Endothelial cell of umbilical vein (primary cell): ENCODE measurements at regions not wholly inside any gene's neighbourhood (a gene's known extent, or its start where the extent isn't known, plus 50 kb on each side); places are given as distances from the start of the nearest gene placed in this dataset.

Experiments
- BruUV-seq: library from RNA; stranded (reverse); fragments of 400-500 nt; replicated peaks from 2 replicates; lab custom pipeline; 2021; lab: Mats Ljungman, UMichigan
- CTCF ChIA-PET: fragments of 300-600, 350-600 bp; sonication (Branson Sonifier 250); formaldehyde crosslinking; loops from one replicate; lab custom pipeline; 2021; ENCODE audit warnings: antibody characterized with exemption, inconsistent platforms; lab: Charles Lee
- POLR2A ChIA-PET: fragments of 300-600, 350-600 bp; sonication (Branson Sonifier 250); formaldehyde crosslinking; loops from one replicate; lab custom pipeline; 2021; ENCODE audit warnings: antibody characterized with exemption, inconsistent platforms; lab: Charles Lee
- DNase-seq: peaks from one replicate; pipeline ENCODE4 v3.0.0-alpha.2; 2011; ENCODE audit warnings: low read depth, low spot score
- FAIRE-seq: peaks from 2 replicates; lab custom pipeline; 2011; peaks lifted over from hg19 to GRCh38; lab: Jason Lieb, UNC
- H2AFZ ChIP-seq: 2 replicates; pipeline ENCODE4 v1.6.0; 2012; ENCODE audit warnings: low read depth, low read length, control low read depth, inconsistent platforms
- H3K27ac ChIP-seq: 2 replicates; pipeline ENCODE4 v1.5.1; 2011; ENCODE audit warnings: low read depth, mild to moderate bottlenecking, control low read depth, low read length, moderate library complexity; ENCODE audit not compliant: insufficient read depth
- H3K27me3 ChIP-seq, 2 experiments: 2 replicates each; pipeline versions ENCODE4 v1.6.0 to v1.6.1; 2011; ENCODE audit warnings: low read length in 2 of 2, mixed read lengths in 1 of 2; ENCODE audit not compliant: control insufficient read depth in 2 of 2, insufficient read depth in 2 of 2
- H3K36me3 ChIP-seq, 2 experiments: 2 replicates in 1 of 2; 3 replicates in 1 of 2; pipeline ENCODE4 v1.5.1; 2011; ENCODE audit warnings: low read length in 2 of 2, mild to moderate bottlenecking in 1 of 2, moderate library complexity in 1 of 2; ENCODE audit not compliant: control insufficient read depth in 2 of 2, insufficient read depth in 2 of 2; ENCODE audit errors: extremely low read depth in 1 of 2
- H3K4me1 ChIP-seq: 3 replicates; pipeline ENCODE4 v1.5.1; 2011; ENCODE audit warnings: mild to moderate bottlenecking, low read length; ENCODE audit not compliant: control insufficient read depth, insufficient read depth; ENCODE audit errors: extremely low read depth
- H3K4me2 ChIP-seq: 2 replicates; pipeline ENCODE4 v1.6.1; 2011; ENCODE audit warnings: low read length, control low read depth, mixed read lengths; ENCODE audit not compliant: insufficient read depth
- H3K4me3 ChIP-seq, 3 experiments: fragments of 200-600 bp in 1 of 3; sonication (generic), shearing (Covaris generic) in 1 of 3; replicated peaks in 1 of 3; 2 replicates each; pipeline ENCODE4 v1.5.1; 2011 to 2016; ENCODE audit warnings: control low read depth in 3 of 3, low read length in 3 of 3, mild to moderate bottlenecking in 2 of 3, inconsistent platforms in 1 of 3, low read depth in 1 of 3, moderate library complexity in 1 of 3; ENCODE audit not compliant: insufficient read depth in 1 of 3
- H3K79me2 ChIP-seq: 2 replicates; pipeline ENCODE4 v1.6.0; 2012; ENCODE audit warnings: low read length, inconsistent platforms; ENCODE audit not compliant: control insufficient read depth, insufficient read depth
- H3K9ac ChIP-seq: replicated peaks from 2 replicates; pipeline ENCODE3; 2011; ENCODE audit warnings: low read length, control low read depth; ENCODE audit not compliant: insufficient read depth; ENCODE audit errors: extremely low read depth
- H3K9me1 ChIP-seq: replicated peaks from 3 replicates; pipeline ENCODE4 v1.6.0; 2011; ENCODE audit warnings: mild to moderate bottlenecking, low read length; ENCODE audit not compliant: control insufficient read depth, insufficient read depth; ENCODE audit errors: extremely low read depth
- H3K9me3 ChIP-seq: replicated peaks from 2 replicates; pipeline ENCODE4 v1.5.1; 2012; ENCODE audit warnings: low read length, inconsistent platforms; ENCODE audit not compliant: control insufficient read depth, insufficient read depth
- H4K20me1 ChIP-seq: replicated peaks from 2 replicates; pipeline ENCODE3; 2011; ENCODE audit warnings: mild to moderate bottlenecking, low read length; ENCODE audit not compliant: control insufficient read depth, insufficient read depth; ENCODE audit errors: extremely low read depth
- EZH2 ChIP-seq: IDR thresholded peaks from 2 replicates; pipeline ENCODE4 v1.6.1; 2012; ENCODE audit warnings: borderline replicate concordance, low read depth, mild to moderate bottlenecking, moderate library complexity, low read length, inconsistent platforms; ENCODE audit not compliant: severe bottlenecking
- FOS ChIP-seq: IDR thresholded peaks from 2 replicates; pipeline ENCODE4 v1.6.1; 2011; ENCODE audit warnings: mild to moderate bottlenecking, low read length, moderate library complexity, borderline replicate concordance; ENCODE audit not compliant: insufficient read depth
- GATA2 ChIP-seq: IDR thresholded peaks from 2 replicates; pipeline ENCODE4 v1.7.0; 2011; ENCODE audit warnings: low read depth, mild to moderate bottlenecking, moderate library complexity, mixed read lengths, low read length; ENCODE audit not compliant: insufficient read length, insufficient read depth
- JUN ChIP-seq: IDR thresholded peaks from 2 replicates; pipeline ENCODE4 v1.6.1; 2011; ENCODE audit warnings: borderline replicate concordance, low read depth; ENCODE audit not compliant: insufficient read length, insufficient read depth
- MYC ChIP-seq: IDR thresholded peaks from one replicate; pipeline ENCODE4 v1.6.1; 2011; ENCODE audit warnings: mild to moderate bottlenecking, low read depth, low read length
- POLR2A ChIP-seq: IDR thresholded peaks from 2 replicates; pipeline ENCODE4 v1.6.1; 2012; ENCODE audit warnings: low read depth, mild to moderate bottlenecking, control low read depth, low read length
- POLR2AphosphoS5 ChIP-seq: IDR thresholded peaks from 2 replicates; pipeline ENCODE4 v1.6.1; 2012; ENCODE audit warnings: low read depth, mild to moderate bottlenecking, control low read depth, low read length, moderate library complexity; ENCODE audit not compliant: insufficient read depth
- dilution Hi-C: fragments of 300-500 bp; cut with MboI; formaldehyde crosslinking; loops from one replicate; pipeline ENCODE4 v1.15.0; 2019; ENCODE audit warnings: low sequenced_read_pairs; ENCODE audit not compliant: extremely low pct_ligation_motif_present
- intact Hi-C: fragments of 100-400 bp; cut with micrococcal nuclease; formaldehyde crosslinking; loops from one replicate; pipeline ENCODE4 v1.10.0; 2022
- TF ChIP-seq, protein P1 (sequence below), 2 donors: IDR thresholded peaks; 1 replicate in 1 of 2; 2 replicates in 1 of 2; pipeline ENCODE4 v1.5.1; 2011; ENCODE audit warnings: low read length in 2 of 2, mild to moderate bottlenecking in 2 of 2, moderate library complexity in 2 of 2, control low read depth in 1 of 2, inconsistent platforms in 1 of 2, low read depth in 1 of 2; ENCODE audit not compliant: insufficient read depth in 1 of 2; ENCODE audit errors: extremely low read depth in 1 of 2
- TF ChIP-seq, protein P2 (sequence below): IDR thresholded peaks from 2 replicates; pipeline ENCODE4 v1.6.1; 2011; ENCODE audit not compliant: insufficient read depth, insufficient read length

DNA sequence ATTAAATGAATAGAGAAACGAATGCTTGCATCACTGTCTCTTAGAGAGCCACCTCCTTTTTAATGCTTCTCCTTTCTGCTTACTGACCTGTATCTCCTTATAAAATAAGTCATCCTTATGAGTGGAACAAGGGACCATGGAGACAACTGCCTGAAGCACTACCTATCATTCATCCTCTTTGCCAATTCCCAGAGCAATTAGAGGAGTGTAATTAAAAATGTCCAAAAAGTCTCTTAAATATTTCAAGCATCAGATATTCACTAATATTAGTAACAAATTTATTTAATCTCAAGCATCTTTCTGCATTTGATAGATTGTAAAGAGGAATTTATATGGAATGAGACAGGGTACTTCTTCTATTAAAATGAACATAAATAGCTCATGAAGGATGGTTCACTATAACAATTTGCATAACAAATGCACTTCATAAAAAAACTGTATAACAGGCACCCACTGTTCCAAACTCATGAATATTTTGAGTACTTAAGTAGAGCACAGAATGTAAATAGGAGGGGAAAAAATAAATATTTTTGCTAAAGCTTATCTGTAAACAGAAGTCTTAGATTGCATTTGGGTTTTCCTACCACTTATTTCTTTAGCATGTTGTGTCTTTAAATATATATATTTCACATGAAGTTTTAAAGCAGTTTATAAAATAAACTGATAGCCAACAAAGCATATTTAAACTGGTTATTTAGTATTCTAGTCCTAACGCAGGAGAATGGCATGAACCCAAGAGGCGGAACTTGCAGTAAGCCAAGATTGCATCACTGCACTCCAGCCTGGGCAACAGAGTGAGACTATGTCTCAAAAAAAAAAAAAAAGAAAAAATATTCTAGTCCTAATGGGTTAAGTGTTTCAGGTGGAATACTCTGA lies 269.3 kb downstream of the TBL1XR1 start:
- H3K4me1 ChIP-seq = no peaks in the 10 kb centered on the region
- DNase-seq (no peak), FAIRE-seq (no peak)
- CTCF ChIA-PET = interaction anchor here (3.6 kb wide), 1 partner anchor 11 kb away, joined by 22 read pairs; no protein-coding TSS in a partner anchor
- TF ChIP-seq JUN (no peak), EZH2 (no peak), MYC (no peak), POLR2A (no peak), POLR2AphosphoS5 (no peak), GATA2 (no peak), FOS (no peak)
- TF ChIP-seq, protein P1, sequence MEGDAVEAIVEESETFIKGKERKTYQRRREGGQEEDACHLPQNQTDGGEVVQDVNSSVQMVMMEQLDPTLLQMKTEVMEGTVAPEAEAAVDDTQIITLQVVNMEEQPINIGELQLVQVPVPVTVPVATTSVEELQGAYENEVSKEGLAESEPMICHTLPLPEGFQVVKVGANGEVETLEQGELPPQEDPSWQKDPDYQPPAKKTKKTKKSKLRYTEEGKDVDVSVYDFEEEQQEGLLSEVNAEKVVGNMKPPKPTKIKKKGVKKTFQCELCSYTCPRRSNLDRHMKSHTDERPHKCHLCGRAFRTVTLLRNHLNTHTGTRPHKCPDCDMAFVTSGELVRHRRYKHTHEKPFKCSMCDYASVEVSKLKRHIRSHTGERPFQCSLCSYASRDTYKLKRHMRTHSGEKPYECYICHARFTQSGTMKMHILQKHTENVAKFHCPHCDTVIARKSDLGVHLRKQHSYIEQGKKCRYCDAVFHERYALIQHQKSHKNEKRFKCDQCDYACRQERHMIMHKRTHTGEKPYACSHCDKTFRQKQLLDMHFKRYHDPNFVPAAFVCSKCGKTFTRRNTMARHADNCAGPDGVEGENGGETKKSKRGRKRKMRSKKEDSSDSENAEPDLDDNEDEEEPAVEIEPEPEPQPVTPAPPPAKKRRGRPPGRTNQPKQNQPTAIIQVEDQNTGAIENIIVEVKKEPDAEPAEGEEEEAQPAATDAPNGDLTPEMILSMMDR (IDR thresholded peaks at IDR 0.05; ENCODE audit: extremely low read depth in 1 of 2, insufficient read depth in 1 of 2, low read depth in 1 of 2, low read length in 2 of 2) = no peak
- TF ChIP-seq, protein P2, sequence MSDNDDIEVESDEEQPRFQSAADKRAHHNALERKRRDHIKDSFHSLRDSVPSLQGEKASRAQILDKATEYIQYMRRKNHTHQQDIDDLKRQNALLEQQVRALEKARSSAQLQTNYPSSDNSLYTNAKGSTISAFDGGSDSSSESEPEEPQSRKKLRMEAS = no peak
- no TSS peak for BruUV-seq
- H3K9me1 ChIP-seq = no peaks in the 10 kb centered on the region
- no peak overlapping the region for H3K4me2 ChIP-seq
- no peaks in the 10 kb centered on the region for H3K9me3 ChIP-seq
- H3K79me2 ChIP-seq = no peaks in the 10 kb centered on the region
- intact Hi-C loops (no loop called here), dilution Hi-C loops (no loop called here)
- no peaks in the 10 kb centered on the region for H4K20me1 ChIP-seq
- H3K9ac ChIP-seq = no peak overlapping the region
- no peak overlapping the region for H3K4me3 ChIP-seq
- H3K27ac ChIP-seq = no peak overlapping the region
- H2AFZ ChIP-seq = no peak overlapping the region
- no peaks in the 10 kb centered on the region for H3K36me3 ChIP-seq
- peaks cover 2 to 6% of the 10 kb centered on the region in 2 experiments for H3K27me3 ChIP-seq
- POLR2A ChIA-PET = no interaction called here
